CD14-positive monocyte (primary cell): ENCODE measurements at regions not wholly inside any gene's neighbourhood (a gene's known extent, or its start where the extent isn't known, plus 50 kb on each side); places are given as distances from the start of the nearest gene placed in this dataset.

ENCODE experiments used
- DNase-seq, 3 donors: peaks; one replicate each; pipeline ENCODE4 v3.0.0-alpha.2; 2011 to 2022
- H2AFZ ChIP-seq: 2 replicates; pipeline ENCODE4 v1.6.0; 2012; ENCODE audit warnings: mild to moderate bottlenecking, low read depth, low read length, inconsistent platforms; ENCODE audit not compliant: insufficient read depth, poor library complexity, severe bottlenecking
- H3K27ac ChIP-seq, 2 donors: 1 replicate in 1 of 2; 2 replicates in 1 of 2; pipeline ENCODE4 v1.5.1; 2012 to 2013; ENCODE audit warnings: low read length in 2 of 2, control low read depth in 1 of 2, inconsistent platforms in 1 of 2, low read depth in 1 of 2, mild to moderate bottlenecking in 1 of 2
- H3K27me3 ChIP-seq, 2 donors: one replicate each; pipeline versions ENCODE4 v1.6.0 to v1.6.1; 2011 to 2013; ENCODE audit warnings: low read length in 2 of 2; ENCODE audit not compliant: control insufficient read depth in 2 of 2, insufficient read depth in 2 of 2
- H3K36me3 ChIP-seq, 2 donors: replicated peaks in 1 of 2; 1 replicate in 1 of 2; 2 replicates in 1 of 2; pipeline versions ENCODE4 v1.5.1 to v1.6.1; 2012 to 2013; ENCODE audit warnings: low read length in 2 of 2, control low read depth in 1 of 2, inconsistent platforms in 1 of 2, mild to moderate bottlenecking in 1 of 2; ENCODE audit not compliant: insufficient read depth in 2 of 2, control insufficient read depth in 1 of 2
- H3K4me1 ChIP-seq, 2 donors: 1 replicate in 1 of 2; 2 replicates in 1 of 2; pipeline versions ENCODE4 v1.5.1 to v1.6.1; 2012 to 2013; ENCODE audit warnings: low read length in 2 of 2, control low read depth in 1 of 2, inconsistent platforms in 1 of 2, mild to moderate bottlenecking in 1 of 2, moderate library complexity in 1 of 2; ENCODE audit not compliant: insufficient read depth in 2 of 2, control insufficient read depth in 1 of 2
- H3K4me2 ChIP-seq: replicated peaks from 2 replicates; pipeline ENCODE3; 2012; ENCODE audit warnings: low read length, moderate library complexity, mild to moderate bottlenecking; ENCODE audit not compliant: poor library complexity, severe bottlenecking; ENCODE audit errors: extremely low read depth
- H3K4me3 ChIP-seq, 3 experiments: fragments of 200-600 bp in 1 of 3; sonication (generic) in 1 of 3; replicated peaks in 1 of 3; 1 replicate in 2 of 3; 2 replicates in 1 of 3; pipeline ENCODE4 v1.5.1; 2011 to 2013; ENCODE audit warnings: low read length in 3 of 3, mild to moderate bottlenecking in 3 of 3, control low read depth in 2 of 3, low read depth in 2 of 3, inconsistent platforms in 1 of 3, moderate library complexity in 1 of 3
- H3K79me2 ChIP-seq: 2 replicates; pipeline ENCODE4 v1.6.0; 2012; ENCODE audit warnings: mild to moderate bottlenecking, control low read depth, inconsistent platforms, low read length, moderate library complexity; ENCODE audit not compliant: insufficient read depth
- H3K9ac ChIP-seq: 2 replicates; pipeline ENCODE4 v1.6.0; 2017; ENCODE audit warnings: low read length, mild to moderate bottlenecking; ENCODE audit not compliant: insufficient read depth, poor library complexity, severe bottlenecking
- H3K9me3 ChIP-seq, 2 donors: replicated peaks in 1 of 2; 1 replicate in 1 of 2; 2 replicates in 1 of 2; pipeline versions ENCODE4 v1.5.1 to v1.6.1; 2012 to 2013; ENCODE audit warnings: low read length in 2 of 2, control low read depth in 1 of 2; ENCODE audit not compliant: control insufficient read depth in 1 of 2, insufficient read depth in 1 of 2
- H4K20me1 ChIP-seq: 2 replicates; pipeline ENCODE4 v1.6.0; 2012; ENCODE audit warnings: mild to moderate bottlenecking, low read length, control low read depth, moderate library complexity; ENCODE audit not compliant: insufficient read depth
- H3K27ac Mint-ChIP-seq, 7 donors: one replicate each; pipeline ENCODE4 v1.8.0; 2020; ENCODE audit warnings: mild to moderate bottlenecking in 7 of 7, mixed read lengths in 7 of 7, moderate library complexity in 6 of 7, inconsistent platforms in 2 of 7
- H3K27me3 Mint-ChIP-seq, 3 donors: one replicate each; pipeline ENCODE4 v1.8.0; 2021 to 2022; ENCODE audit warnings: low read depth in 3 of 3, mild to moderate bottlenecking in 3 of 3, mixed read lengths in 3 of 3, moderate library complexity in 3 of 3, inconsistent platforms in 1 of 3
- H3K36me3 Mint-ChIP-seq, 2 donors: one replicate each; pipeline ENCODE4 v1.8.0; 2020; ENCODE audit warnings: mixed read lengths in 2 of 2, inconsistent platforms in 1 of 2, mild to moderate bottlenecking in 1 of 2
- H3K4me1 Mint-ChIP-seq: one replicate; pipeline ENCODE4 v1.8.0; 2020; ENCODE audit warnings: mild to moderate bottlenecking, mixed read lengths
- H3K4me3 Mint-ChIP-seq, 2 donors: one replicate each; pipeline ENCODE4 v1.8.0; 2020; ENCODE audit warnings: mild to moderate bottlenecking in 2 of 2, mixed read lengths in 2 of 2, moderate library complexity in 1 of 2
- H3K9me3 Mint-ChIP-seq, 7 donors: one replicate each; pipeline ENCODE4 v1.8.0; 2020 to 2022; ENCODE audit warnings: mixed read lengths in 7 of 7, mild to moderate bottlenecking in 6 of 7, moderate library complexity in 6 of 7, inconsistent platforms in 2 of 7
- WGBS: methylation state at CpG from one replicate; pipeline ENCODE4 v1.1.5; 2013; ENCODE audit warnings: missing lambda C conversion rate; ENCODE audit not compliant: insufficient coverage; 5-methylcytosine and 5-hydroxymethylcytosine counted together
- intact Hi-C, 2 donors: fragments of 100-400 bp; cut with micrococcal nuclease; formaldehyde crosslinking; loops; one replicate each; pipeline versions ENCODE4 v1.15.0 to v1.15.1; 2023
- TF ChIP-seq, protein P1 (sequence below): fragments of 200-600 bp; IDR thresholded peaks from one replicate; pipeline ENCODE4 v1.8.0; 2022; ENCODE audit warnings: antibody characterized with exemption, mild to moderate bottlenecking

DNA sequence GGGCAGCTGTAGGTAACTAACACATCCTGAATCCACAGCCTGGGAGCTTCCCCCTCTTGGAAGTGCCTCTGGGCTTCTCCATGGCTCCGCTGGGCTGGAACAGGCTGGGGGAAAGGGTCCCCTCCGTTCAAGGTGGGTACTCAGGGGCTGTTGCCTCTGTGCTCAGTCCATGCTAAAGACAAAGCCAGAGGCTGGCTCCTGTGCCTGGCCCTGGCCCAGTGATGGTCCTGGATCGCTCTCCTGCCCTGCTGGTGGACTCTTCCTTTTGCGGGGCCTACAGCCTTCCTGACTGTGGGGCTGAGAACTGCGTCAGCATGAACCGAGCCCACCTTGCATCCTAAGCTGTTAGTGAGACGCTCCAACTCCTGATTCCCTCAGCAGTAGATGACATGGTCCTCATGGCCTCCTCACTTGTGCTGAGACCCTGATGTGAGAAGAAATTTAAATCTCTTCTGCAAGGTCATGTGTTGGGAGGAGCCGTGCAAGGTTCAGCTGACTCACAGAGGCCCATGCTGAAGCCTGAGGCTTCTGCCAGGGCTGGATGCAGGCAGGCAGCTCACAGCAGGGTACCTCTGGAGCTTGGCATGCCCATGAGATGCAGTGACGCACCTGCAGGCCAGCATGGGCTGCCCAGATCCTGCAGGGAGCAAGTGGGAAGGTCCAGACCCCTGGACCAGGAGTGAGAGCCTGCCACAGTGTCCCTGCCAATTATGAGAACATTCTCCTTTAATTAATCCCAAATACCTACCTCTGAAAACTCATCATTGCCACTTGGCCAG lies 1285.5 kb downstream of the TBC1D22A start:
- no peak overlapping the region for H3K9ac ChIP-seq
- no peak overlapping the region for H3K27ac ChIP-seq
- Mint-ChIP-seq H3K36me3 (no peaks in the 10 kb centered on the region), H3K4me1 (no peaks in the 10 kb centered on the region), H3K27me3 (peaks cover 0 to 6% (median 4%) of the 10 kb centered on the region in 3 donors), H3K9me3 (no peaks in the 10 kb centered on the region), H3K27ac (no peak overlapping the region), H3K4me3 (no peak overlapping the region)
- H3K79me2 ChIP-seq, result no peaks in the 10 kb centered on the region
- H3K27me3 ChIP-seq, result no peaks in the 10 kb centered on the region
- no peak overlapping the region for H3K4me2 ChIP-seq
- no peaks in the 10 kb centered on the region for H3K9me3 ChIP-seq
- H3K4me3 ChIP-seq, result no peak overlapping the region
- no peaks in the 10 kb centered on the region for H4K20me1 ChIP-seq
- TF ChIP-seq, protein P1, sequence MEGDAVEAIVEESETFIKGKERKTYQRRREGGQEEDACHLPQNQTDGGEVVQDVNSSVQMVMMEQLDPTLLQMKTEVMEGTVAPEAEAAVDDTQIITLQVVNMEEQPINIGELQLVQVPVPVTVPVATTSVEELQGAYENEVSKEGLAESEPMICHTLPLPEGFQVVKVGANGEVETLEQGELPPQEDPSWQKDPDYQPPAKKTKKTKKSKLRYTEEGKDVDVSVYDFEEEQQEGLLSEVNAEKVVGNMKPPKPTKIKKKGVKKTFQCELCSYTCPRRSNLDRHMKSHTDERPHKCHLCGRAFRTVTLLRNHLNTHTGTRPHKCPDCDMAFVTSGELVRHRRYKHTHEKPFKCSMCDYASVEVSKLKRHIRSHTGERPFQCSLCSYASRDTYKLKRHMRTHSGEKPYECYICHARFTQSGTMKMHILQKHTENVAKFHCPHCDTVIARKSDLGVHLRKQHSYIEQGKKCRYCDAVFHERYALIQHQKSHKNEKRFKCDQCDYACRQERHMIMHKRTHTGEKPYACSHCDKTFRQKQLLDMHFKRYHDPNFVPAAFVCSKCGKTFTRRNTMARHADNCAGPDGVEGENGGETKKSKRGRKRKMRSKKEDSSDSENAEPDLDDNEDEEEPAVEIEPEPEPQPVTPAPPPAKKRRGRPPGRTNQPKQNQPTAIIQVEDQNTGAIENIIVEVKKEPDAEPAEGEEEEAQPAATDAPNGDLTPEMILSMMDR, result no peak
- WGBS, result 88% methylated on average over 7 of the region's 9 CpGs
- no peaks in the 10 kb centered on the region for H3K36me3 ChIP-seq
- intact Hi-C loops, result no loop called here
- no peak overlapping the region for H2AFZ ChIP-seq
- DNase-seq, result no peak
- H3K4me1 ChIP-seq, result no peaks in the 10 kb centered on the region

DNA sequence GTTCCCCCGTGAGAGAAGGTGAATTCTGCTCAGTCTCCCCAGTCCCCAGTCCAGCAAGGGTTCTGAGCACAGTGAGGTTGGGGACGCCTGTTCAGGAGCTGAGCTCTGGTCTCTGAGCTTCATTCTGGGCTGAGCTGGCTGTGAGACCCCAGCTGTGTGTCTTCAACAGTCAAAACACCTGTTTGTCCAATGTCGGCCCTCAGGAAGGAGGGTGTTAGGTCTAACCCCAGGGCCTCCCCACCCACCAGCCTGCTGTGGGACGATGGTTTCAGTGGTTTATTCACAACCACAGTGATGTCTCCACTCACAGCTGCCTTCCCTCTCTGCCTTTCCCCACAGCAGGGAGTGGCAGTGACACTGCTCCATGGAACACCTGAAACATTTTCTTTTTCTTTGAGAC lies 1282.9 kb downstream of the TBC1D22A start:
- Histone ChIP-seq H4K20me1 (no peaks in the 10 kb centered on the region), H3K4me2 (no peak overlapping the region), H3K27ac (no peak overlapping the region), H3K4me3 (no peak overlapping the region), H3K4me1 (no peaks in the 10 kb centered on the region), H3K36me3 (no peaks in the 10 kb centered on the region), H3K9ac (no peak overlapping the region), H3K9me3 (no peaks in the 10 kb centered on the region), H3K27me3 (no peaks in the 10 kb centered on the region), H2AFZ (no peak overlapping the region), H3K79me2 (no peaks in the 10 kb centered on the region)
- Mint-ChIP-seq H3K9me3 (peaks cover 0 to 4% (median 0%) of the 10 kb centered on the region in 7 donors), H3K36me3 (no peaks in the 10 kb centered on the region), H3K4me1 (no peaks in the 10 kb centered on the region), H3K27me3 (peaks cover 0 to 6% (median 6%) of the 10 kb centered on the region in 3 donors), H3K4me3 (no peak overlapping the region), H3K27ac (no peak overlapping the region)
- 36% methylated on average over 3 of the region's 4 CpGs for WGBS
- no peak for DNase-seq
- TF ChIP-seq, protein P1, result no peak
- intact Hi-C loops, result no loop called here
